ENCODE measurements at regions not wholly inside any gene's neighbourhood (a gene's known extent, or its start where the extent isn't known, plus 50 kb on each side); places are given as distances from the start of the nearest gene placed in this dataset.

DNA sequence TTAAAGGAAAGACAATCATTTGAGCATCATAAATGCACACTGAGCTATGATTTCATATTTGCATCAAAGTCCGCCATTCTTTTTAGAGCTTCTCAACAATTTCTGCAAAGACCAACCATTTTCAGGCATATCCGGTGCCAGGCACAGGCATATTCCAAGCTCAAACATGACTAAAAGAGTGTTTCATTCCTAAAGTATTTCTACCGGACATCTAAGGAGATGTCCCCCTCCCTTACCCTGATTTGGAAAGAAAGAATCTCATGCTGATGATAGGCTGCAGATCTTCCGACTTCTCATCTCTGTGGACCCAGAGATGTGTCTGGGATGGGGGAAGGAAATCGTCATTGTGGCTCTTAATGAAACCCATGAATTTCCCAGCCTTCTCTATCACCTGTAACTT, 600.5 kb upstream of the MGMT start:
- Histone ChIP-seq H3K4me2 (ENCODE audit: low read length) (no peak overlapping the region), H3K9me3 (ENCODE audit: control insufficient read depth in 1 of 2, insufficient read depth in 1 of 2, low read depth in 1 of 2, low read length in 2 of 2) (no peaks in the 10 kb centered on the region), H3K79me2 (ENCODE audit: insufficient read depth, low read length) (no peaks in the 10 kb centered on the region), H3K36me3 (ENCODE audit: control insufficient read depth in 1 of 2, insufficient read depth in 2 of 2, low read length in 2 of 2) (no peaks in the 10 kb centered on the region), H4K20me1 (ENCODE audit: insufficient read depth) (no peaks in the 10 kb centered on the region), H3K9ac (ENCODE audit: low read length) (no peak overlapping the region), H3K4me1 (ENCODE audit: control insufficient read depth in 1 of 2, insufficient read depth in 2 of 2, low read length in 2 of 2) (no peaks in the 10 kb centered on the region), H3K27me3 (ENCODE audit: insufficient read depth, low read length) (peaks cover 29% of the 10 kb centered on the region), H3K4me3 (replicated peaks in 1 of 2; ENCODE audit: low read depth in 1 of 2, low read length in 2 of 2) (no peak overlapping the region), H2AFZ (ENCODE audit: low read depth, low read length, poor library complexity, severe bottlenecking) (no peak overlapping the region), H3K9me2 (ENCODE audit: insufficient read depth) (no peaks in the 10 kb centered on the region), H3K27ac (ENCODE audit: low read depth, low read length) (no peak overlapping the region)
- ChIA-PET POLR2A (no interaction called here), CTCF (no interaction called here), RAD21 (ENCODE audit: low non-redundant PET in 1 of 2, low total read pairs in 2 of 2, uncharacterized antibody in 2 of 2, unreplicated experiment in 2 of 2) (no interaction called here)
- intact Hi-C loops (cut with micrococcal nuclease): no loop called here
- BruUV-seq (replicated peaks): no TSS peak
- DNase-seq (ENCODE audit: low read depth, low spot score) (no peak), ATAC-seq (no peak)
- TF ChIP-seq EGR1 (IDR thresholded peaks at IDR 0.05; ENCODE audit: low read depth): no peak
- TF ChIP-seq ATF3 (IDR thresholded peaks at IDR 0.05): no peak

DNA sequence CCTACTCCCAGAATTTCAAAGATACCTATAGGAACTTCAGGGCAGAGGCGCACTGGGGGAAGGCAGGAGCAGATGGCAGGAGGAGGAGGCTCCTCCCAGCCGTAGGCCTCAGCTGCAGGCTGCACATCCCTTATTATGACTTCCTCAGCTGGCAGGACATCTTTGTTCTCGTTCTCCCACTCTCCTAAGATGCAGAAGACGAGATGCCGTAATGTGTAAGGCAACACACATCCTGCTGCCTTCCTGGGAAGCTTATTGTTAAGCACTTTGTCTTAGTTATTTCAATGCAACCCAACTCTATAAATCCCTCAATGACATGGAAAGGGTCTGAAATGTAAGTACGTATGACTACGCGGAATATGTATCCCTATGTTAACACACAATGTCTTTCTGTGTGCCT, 599.8 kb upstream of the MGMT start:
- intact Hi-C loops (cut with micrococcal nuclease): no loop called here
- Histone ChIP-seq H3K36me3 (ENCODE audit: control insufficient read depth in 1 of 2, insufficient read depth in 2 of 2, low read length in 2 of 2) (no peaks in the 10 kb centered on the region), H4K20me1 (ENCODE audit: insufficient read depth) (no peaks in the 10 kb centered on the region), H3K4me3 (replicated peaks in 1 of 2; ENCODE audit: low read depth in 1 of 2, low read length in 2 of 2) (no peak overlapping the region), H3K27ac (ENCODE audit: low read depth, low read length) (no peak overlapping the region), H3K9me2 (ENCODE audit: insufficient read depth) (no peaks in the 10 kb centered on the region), H3K79me2 (ENCODE audit: insufficient read depth, low read length) (no peaks in the 10 kb centered on the region), H3K9ac (ENCODE audit: low read length) (no peak overlapping the region), H3K9me3 (ENCODE audit: control insufficient read depth in 1 of 2, insufficient read depth in 1 of 2, low read depth in 1 of 2, low read length in 2 of 2) (no peaks in the 10 kb centered on the region), H3K4me1 (ENCODE audit: control insufficient read depth in 1 of 2, insufficient read depth in 2 of 2, low read length in 2 of 2) (no peaks in the 10 kb centered on the region), H3K27me3 (ENCODE audit: insufficient read depth, low read length) (peaks cover 29% of the 10 kb centered on the region), H2AFZ (ENCODE audit: low read depth, low read length, poor library complexity, severe bottlenecking) (no peak overlapping the region), H3K4me2 (ENCODE audit: low read length) (no peak overlapping the region)
- no TSS peak for BruUV-seq (replicated peaks)
- DNase-seq (ENCODE audit: low read depth, low spot score) (no peak), ATAC-seq (no peak)
- POLR2A ChIA-PET: no interaction called here
- CTCF ChIA-PET: no interaction called here
- RAD21 ChIA-PET (ENCODE audit: low non-redundant PET in 1 of 2, low total read pairs in 2 of 2, uncharacterized antibody in 2 of 2, unreplicated experiment in 2 of 2): no interaction called here
- TF ChIP-seq RAD21 (IDR thresholded peaks at IDR 0.05; ENCODE audit: low read depth) (no peak), SP1 (IDR thresholded peaks at IDR 0.05; ENCODE audit: low read depth) (no peak), MAX (IDR thresholded peaks at IDR 0.05) (no peak), EGR1 (IDR thresholded peaks at IDR 0.05; ENCODE audit: low read depth) (no peak), CTCF (IDR thresholded peaks at IDR 0.05 in 2 of 3, conservative IDR thresholded peaks at IDR 0.05 in 1 of 3; ENCODE audit: borderline replicate concordance in 1 of 3, insufficient read depth in 1 of 3, low read depth in 2 of 3, low read length in 2 of 3) (no peak), FOSL1 (IDR thresholded peaks at IDR 0.05; ENCODE audit: low read depth) (no peak), ZBTB33 (IDR thresholded peaks at IDR 0.05; ENCODE audit: extremely low read depth, insufficient replicate concordance, low read length) (no peak), POLR2AphosphoS5 (IDR thresholded peaks at IDR 0.05; ENCODE audit: low read depth, low read length) (no peak), REST (IDR thresholded peaks at IDR 0.05; ENCODE audit: low read depth) (no peak), ZFX (IDR thresholded peaks at IDR 0.05) (no peak), EZH2phosphoT487 (IDR thresholded peaks at IDR 0.05; ENCODE audit: borderline replicate concordance) (no peak), ZNF274 (IDR thresholded peaks at IDR 0.05; ENCODE audit: low read depth, low read length) (no peak), EZH2 (IDR thresholded peaks at IDR 0.05) (no peak)
